Mesenchymal stem cell (in vitro differentiated cells and primary cell): ENCODE measurements at regions not wholly inside any gene's neighbourhood (a gene's known extent, or its start where the extent isn't known, plus 50 kb on each side); places are given as distances from the start of the nearest gene placed in this dataset.

ENCODE experiments used
- DNase-seq: peaks from one replicate; pipeline ENCODE4 v3.0.0-alpha.2; 2013
- H2AFZ ChIP-seq: one replicate; pipeline ENCODE4 v1.6.1; 2013; ENCODE audit warnings: low read depth, mild to moderate bottlenecking, control low read depth, inconsistent platforms, low read length, moderate library complexity
- H2AK5ac ChIP-seq: 2 replicates; pipeline ENCODE4 v1.6.1; 2013; ENCODE audit warnings: low read length, moderate library complexity, mild to moderate bottlenecking, inconsistent platforms; ENCODE audit not compliant: severe bottlenecking
- H2BK120ac ChIP-seq: one replicate; pipeline ENCODE4 v1.6.1; 2013; ENCODE audit warnings: low read depth, mild to moderate bottlenecking, inconsistent platforms, low read length, moderate library complexity
- H2BK12ac ChIP-seq, 2 experiments: one replicate each; pipeline ENCODE4 v1.6.1; 2013; ENCODE audit warnings: inconsistent platforms in 2 of 2, low read length in 2 of 2, mild to moderate bottlenecking in 2 of 2, moderate library complexity in 2 of 2, control low read depth in 1 of 2
- H2BK15ac ChIP-seq: one replicate; pipeline ENCODE4 v1.6.1; 2013; ENCODE audit warnings: mild to moderate bottlenecking, low read depth, inconsistent platforms; ENCODE audit not compliant: poor library complexity, severe bottlenecking
- H2BK5ac ChIP-seq: 2 replicates; pipeline ENCODE4 v1.6.1; 2013; ENCODE audit warnings: low read depth, mild to moderate bottlenecking, low read length, control low read depth, inconsistent platforms; ENCODE audit not compliant: poor library complexity, severe bottlenecking
- H3K14ac ChIP-seq, 2 experiments: one replicate each; pipeline ENCODE4 v1.6.1; 2013; ENCODE audit warnings: inconsistent platforms in 2 of 2, low read length in 2 of 2, control low read depth in 1 of 2, mild to moderate bottlenecking in 1 of 2, moderate library complexity in 1 of 2
- H3K18ac ChIP-seq, 2 experiments: one replicate each; pipeline ENCODE4 v1.6.1; 2013; ENCODE audit warnings: inconsistent platforms in 2 of 2, low read length in 2 of 2, control low read depth in 1 of 2, low read depth in 1 of 2, mild to moderate bottlenecking in 1 of 2
- H3K23ac ChIP-seq, 2 experiments: one replicate each; pipeline ENCODE4 v1.6.1; 2013; ENCODE audit warnings: inconsistent platforms in 2 of 2, low read length in 2 of 2, mild to moderate bottlenecking in 2 of 2, moderate library complexity in 2 of 2, control low read depth in 1 of 2
- H3K27ac ChIP-seq: 2 replicates; pipeline ENCODE4 v1.5.1; 2013; ENCODE audit warnings: mild to moderate bottlenecking, moderate library complexity, low read length, control low read depth, inconsistent platforms; ENCODE audit not compliant: poor library complexity, severe bottlenecking
- H3K27me3 ChIP-seq, 2 experiments: 2 replicates each; pipeline versions ENCODE4 v1.6.1 to v1.7.0; 2013; ENCODE audit warnings: low read length in 2 of 2, mild to moderate bottlenecking in 2 of 2, moderate library complexity in 2 of 2, control low read depth in 1 of 2, inconsistent platforms in 1 of 2; ENCODE audit not compliant: control insufficient read depth in 1 of 2, insufficient read depth in 1 of 2
- H3K36me3 ChIP-seq, 2 experiments: 2 replicates each; pipeline versions ENCODE4 v1.6.1 to v1.7.0; 2013; ENCODE audit warnings: low read length in 2 of 2, control low read depth in 1 of 2, inconsistent platforms in 1 of 2, low read depth in 1 of 2, mild to moderate bottlenecking in 1 of 2; ENCODE audit not compliant: insufficient read depth in 2 of 2, control insufficient read depth in 1 of 2
- H3K4ac ChIP-seq, 2 experiments: one replicate each; pipeline ENCODE4 v1.6.1; 2013; ENCODE audit warnings: inconsistent platforms in 2 of 2, low read length in 2 of 2, mild to moderate bottlenecking in 2 of 2, moderate library complexity in 2 of 2, control low read depth in 1 of 2, low read depth in 1 of 2
- H3K4me1 ChIP-seq: 2 replicates; pipeline ENCODE4 v1.6.1; 2013; ENCODE audit warnings: low read depth, low read length, control low read depth; ENCODE audit not compliant: control insufficient read depth, insufficient read depth
- H3K4me2 ChIP-seq: 2 replicates; pipeline ENCODE4 v1.6.1; 2013; ENCODE audit warnings: low read length, mild to moderate bottlenecking, inconsistent platforms; ENCODE audit not compliant: poor library complexity, severe bottlenecking
- H3K4me3 ChIP-seq, 2 experiments: 2 replicates each; pipeline versions ENCODE4 v1.5.1 to v1.7.0; 2013; ENCODE audit warnings: low read length in 2 of 2, mild to moderate bottlenecking in 2 of 2, control low read depth in 1 of 2, low read depth in 1 of 2; ENCODE audit not compliant: insufficient read depth in 1 of 2
- H3K79me1 ChIP-seq: replicated peaks from 2 replicates; pipeline ENCODE4 v1.6.1; 2013; ENCODE audit warnings: mild to moderate bottlenecking, control low read depth, low read length, inconsistent platforms; ENCODE audit not compliant: poor library complexity, severe bottlenecking
- H3K9ac ChIP-seq: 2 replicates; pipeline ENCODE4 v1.7.0; 2013; ENCODE audit warnings: mild to moderate bottlenecking, low read length, moderate library complexity
- H3K9me3 ChIP-seq: 2 replicates; pipeline ENCODE4 v1.7.0; 2013; ENCODE audit warnings: mild to moderate bottlenecking, low read length; ENCODE audit not compliant: control insufficient read depth
- H4K8ac ChIP-seq: one replicate; pipeline ENCODE4 v1.6.1; 2013; ENCODE audit warnings: inconsistent platforms, mild to moderate bottlenecking, low read length, moderate library complexity
- H4K91ac ChIP-seq: one replicate; pipeline ENCODE4 v1.6.1; 2013; ENCODE audit warnings: mild to moderate bottlenecking, low read length, inconsistent platforms
- WGBS: methylation state at CpG from one replicate; pipeline ENCODE4 v1.1.7; 2013; ENCODE audit warnings: mixed read lengths; 5-methylcytosine and 5-hydroxymethylcytosine counted together

- H2AK5ac ChIP-seq = no peak overlapping the region
- no peaks in the 10 kb centered on the region for H3K36me3 ChIP-seq
- no peak overlapping the region for H3K4me3 ChIP-seq
- H3K9me3 ChIP-seq = peaks cover 19% of the 10 kb centered on the region
- WGBS = 63% methylated on average over 3 of the region's 3 CpGs
- DNase-seq = no peak
- H3K23ac ChIP-seq = no peak overlapping the region
- H2BK15ac ChIP-seq = no peak overlapping the region
- no peak overlapping the region for H3K14ac ChIP-seq
- H2AFZ ChIP-seq = no peak overlapping the region
- no peak overlapping the region for H3K4me2 ChIP-seq
- H3K79me1 ChIP-seq = no peaks in the 10 kb centered on the region
- no peak overlapping the region for H3K18ac ChIP-seq
- no peak overlapping the region for H4K8ac ChIP-seq
- H3K4me1 ChIP-seq = no peaks in the 10 kb centered on the region
- H3K27me3 ChIP-seq = no peaks in the 10 kb centered on the region
- no peak overlapping the region for H2BK120ac ChIP-seq
- no peak overlapping the region for H3K27ac ChIP-seq
- H2BK12ac ChIP-seq = no peak overlapping the region
- H4K91ac ChIP-seq = no peak overlapping the region
- no peak overlapping the region for H2BK5ac ChIP-seq
- no peak overlapping the region for H3K4ac ChIP-seq
- no peak overlapping the region for H3K9ac ChIP-seq
These were observed 697.7 kb downstream of the TBC1D22A start for GRCh38 chr22:47460176-47460575.

DNA sequence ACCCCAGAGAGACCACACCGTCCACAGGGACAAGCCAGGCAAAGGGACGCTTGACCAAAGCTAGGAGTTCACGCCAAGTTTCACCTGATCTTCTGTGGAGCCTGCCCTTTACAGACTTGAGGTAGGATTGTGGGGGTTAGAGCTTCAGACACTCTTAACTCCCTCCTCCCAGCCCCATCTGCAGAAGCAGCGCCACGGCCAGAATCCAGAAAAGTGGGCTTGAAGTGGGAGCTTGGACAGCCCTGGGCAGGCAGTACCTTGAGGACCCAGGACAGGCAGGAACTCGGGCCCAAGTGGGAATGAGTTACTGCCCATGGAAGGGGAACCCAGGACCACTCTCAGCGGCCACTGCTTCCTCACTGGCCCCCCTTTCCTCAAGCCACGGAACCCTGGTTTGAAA, 695.9 kb downstream of the TBC1D22A start:
- no peak overlapping the region for H2AFZ ChIP-seq
- no peak overlapping the region for H3K4me3 ChIP-seq
- H3K4ac ChIP-seq = no peak overlapping the region
- no peak overlapping the region for H4K8ac ChIP-seq
- H2BK120ac ChIP-seq = no peak overlapping the region
- 88% methylated on average over 6 of the region's 8 CpGs for WGBS
- H2AK5ac ChIP-seq = no peak overlapping the region
- no peak overlapping the region for H3K4me2 ChIP-seq
- H3K79me1 ChIP-seq = no peaks in the 10 kb centered on the region
- H3K4me1 ChIP-seq = no peaks in the 10 kb centered on the region
- H3K18ac ChIP-seq = no peak overlapping the region
- H3K9ac ChIP-seq = no peak overlapping the region
- no peak overlapping the region for H2BK15ac ChIP-seq
- no peak overlapping the region for H4K91ac ChIP-seq
- no peak overlapping the region for H3K27ac ChIP-seq
- H2BK5ac ChIP-seq = no peak overlapping the region
- H3K27me3 ChIP-seq = no peaks in the 10 kb centered on the region
- no peak for DNase-seq
- H3K9me3 ChIP-seq = peaks cover 29% of the 10 kb centered on the region
- no peak overlapping the region for H2BK12ac ChIP-seq
- no peak overlapping the region for H3K14ac ChIP-seq
- H3K23ac ChIP-seq = no peak overlapping the region
- no peaks in the 10 kb centered on the region for H3K36me3 ChIP-seq

DNA sequence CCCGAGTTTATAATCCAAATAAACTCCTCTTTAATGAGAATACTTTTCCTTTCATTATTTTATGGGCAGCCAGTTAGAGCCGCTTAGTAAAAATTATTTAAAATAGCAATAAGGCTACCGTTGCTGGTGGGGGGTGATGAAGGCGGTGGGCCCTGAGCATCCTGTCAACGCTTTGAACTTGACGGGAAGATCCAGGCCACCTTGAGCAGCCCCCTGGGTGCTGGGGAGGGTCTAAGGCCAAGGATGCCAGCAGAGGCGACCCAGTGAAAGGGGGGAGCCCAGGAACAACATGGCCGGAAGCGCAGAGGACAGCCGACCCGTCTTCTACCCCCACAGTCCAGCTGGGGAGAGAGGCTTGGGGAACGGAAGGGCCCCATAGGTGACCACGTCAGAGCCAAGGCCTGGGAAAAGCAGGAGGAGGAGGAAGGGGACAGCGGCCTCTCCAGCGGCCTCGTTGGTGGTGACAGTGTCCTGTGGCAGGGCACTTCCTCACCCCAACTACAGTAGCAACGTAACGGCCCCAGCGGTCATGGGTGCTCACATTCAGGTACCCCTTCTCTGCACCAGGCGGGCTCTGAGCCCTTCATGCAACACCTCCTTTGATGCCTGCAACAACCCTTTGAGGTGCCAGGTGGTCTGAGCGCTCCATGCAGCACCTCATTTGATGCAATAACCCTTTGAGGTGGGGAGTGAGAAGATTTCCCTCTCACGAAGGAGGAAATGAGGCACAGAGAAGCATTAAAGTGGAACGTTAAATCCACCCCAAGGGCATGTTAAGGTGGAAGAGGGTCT, 695.3 kb downstream of the TBC1D22A start:
- no peak for DNase-seq
- no peaks in the 10 kb centered on the region for H3K79me1 ChIP-seq
- H3K27me3 ChIP-seq = no peaks in the 10 kb centered on the region
- no peaks in the 10 kb centered on the region for H3K4me1 ChIP-seq
- H2AFZ ChIP-seq = no peak overlapping the region
- H2BK12ac ChIP-seq = no peak overlapping the region
- H3K14ac ChIP-seq = no peak overlapping the region
- peaks cover 36% of the 10 kb centered on the region for H3K9me3 ChIP-seq
- H2BK5ac ChIP-seq = no peak overlapping the region
- no peak overlapping the region for H3K9ac ChIP-seq
- WGBS = 83% methylated on average over 19 of the region's 23 CpGs
- no peak overlapping the region for H3K18ac ChIP-seq
- H3K36me3 ChIP-seq = no peaks in the 10 kb centered on the region
- no peak overlapping the region for H4K8ac ChIP-seq
- no peak overlapping the region for H2BK15ac ChIP-seq
- H4K91ac ChIP-seq = no peak overlapping the region
- H3K23ac ChIP-seq = no peak overlapping the region
- no peak overlapping the region for H3K4me2 ChIP-seq
- no peak overlapping the region for H3K27ac ChIP-seq
- no peak overlapping the region for H3K4ac ChIP-seq
- H2BK120ac ChIP-seq = no peak overlapping the region
- H3K4me3 ChIP-seq = no peak overlapping the region
- no peak overlapping the region for H2AK5ac ChIP-seq

DNA sequence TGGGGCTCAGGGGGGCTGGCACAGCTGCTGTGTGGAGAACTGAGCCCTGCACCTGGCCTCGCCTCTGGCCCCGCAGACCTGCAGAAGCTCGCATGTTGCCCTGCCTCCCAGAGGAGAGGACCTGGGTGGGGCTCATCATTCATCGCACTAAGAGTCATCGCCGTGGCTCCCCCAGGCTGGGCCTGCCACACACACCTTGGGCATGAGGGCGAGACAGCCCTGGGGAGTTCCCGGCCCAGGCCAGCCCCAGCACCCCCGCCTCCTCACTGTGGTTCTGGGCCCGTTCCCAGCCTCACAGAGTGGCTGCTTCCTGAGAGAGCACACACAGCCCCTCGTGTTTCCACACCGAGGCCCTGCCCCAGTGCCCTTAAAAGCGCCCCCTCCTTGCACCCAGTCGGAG, 694.6 kb downstream of the TBC1D22A start:
- H2BK120ac ChIP-seq = no peak overlapping the region
- no peaks in the 10 kb centered on the region for H3K36me3 ChIP-seq
- H3K27me3 ChIP-seq = no peaks in the 10 kb centered on the region

More for the DNA sequence above, 694.6 kb downstream of the TBC1D22A start:
- Histone ChIP-seq H2BK15ac (no peak overlapping the region), H4K91ac (no peak overlapping the region), H3K4me1 (no peaks in the 10 kb centered on the region), H4K8ac (no peak overlapping the region), H3K79me1 (no peaks in the 10 kb centered on the region), H3K4me3 (no peak overlapping the region), H3K14ac (no peak overlapping the region), H2AFZ (no peak overlapping the region), H3K9me3 (peaks cover 37% of the 10 kb centered on the region), H3K23ac (peak overlapping the region in 1 of 2 experiments; percentile 69), H3K4ac (no peak overlapping the region), H2BK5ac (no peak overlapping the region), H3K18ac (no peak overlapping the region), H3K9ac (no peak overlapping the region), H2BK12ac (no peak overlapping the region), H3K27ac (no peak overlapping the region), H2AK5ac (no peak overlapping the region), H3K4me2 (no peak overlapping the region)
- no peak for DNase-seq
- 75% methylated on average over 14 of the region's 14 CpGs for WGBS
